HAP-1 (cell line): ENCODE measurements at regions not wholly inside any gene's neighbourhood (a gene's known extent, or its start where the extent isn't known, plus 50 kb on each side); places are given as distances from the start of the nearest gene placed in this dataset.
"Not testable (repeated sequence)": the region's sequence is repeated elsewhere in the genome, so short reads cannot be mapped to it uniquely, and the experiment has no call there.

ENCODE experiments used
- DNase-seq, 2 experiments: peaks; one replicate each; pipeline ENCODE4 v3.0.0-alpha.2; 2016 to 2020; ENCODE audit warnings: low spot score in 2 of 2
- H3K27me3 ChIP-seq: fragments of 250-450 bp; sonication (Bioruptor Pico); 2 replicates; pipeline ENCODE4 v1.5.1; 2020; ENCODE audit warnings: low read depth, mild to moderate bottlenecking, moderate library complexity
- H3K36me3 ChIP-seq: fragments of 250-450 bp; sonication (Bioruptor Pico); replicated peaks from 2 replicates; pipeline ENCODE4 v1.5.1; 2020; ENCODE audit warnings: mild to moderate bottlenecking
- H3K4me1 ChIP-seq: fragments of 250-450 bp; sonication (Bioruptor Pico); 2 replicates; pipeline ENCODE4 v1.5.1; 2020; ENCODE audit warnings: mild to moderate bottlenecking
- H3K4me3 ChIP-seq: fragments of 250-450 bp; sonication (Bioruptor Pico); 2 replicates; pipeline ENCODE4 v1.5.1; 2020; ENCODE audit warnings: mild to moderate bottlenecking, moderate library complexity
- H3K9me3 ChIP-seq: fragments of 250-450 bp; sonication (Bioruptor Pico); 2 replicates; pipeline ENCODE4 v1.5.1; 2020; ENCODE audit warnings: mild to moderate bottlenecking, moderate library complexity
- in situ Hi-C: fragments of 300-500 bp; cut with MboI; formaldehyde crosslinking; loops from 3 replicates; pipeline ENCODE4 v1.14.3; 2020; ENCODE audit warnings: low sequenced_read_pairs, inconsistent platforms, mixed read lengths

GRCh38 chr14:30194741-30195148, 267.1 kb upstream of the PRKD1 start:
- in situ Hi-C loops: no loop called here
- H3K27me3 ChIP-seq: no peaks in the 10 kb centered on the region
- DNase-seq: no peak
- no peaks in the 10 kb centered on the region for H3K36me3 ChIP-seq
- peaks cover 22% of the 10 kb centered on the region for H3K4me1 ChIP-seq
- H3K4me3 ChIP-seq: no peak overlapping the region
- H3K9me3 ChIP-seq: no peaks in the 10 kb centered on the region

- Histone ChIP-seq H3K36me3 (no peaks in the 10 kb centered on the region), H3K27me3 (no peaks in the 10 kb centered on the region), H3K4me3 (no peak overlapping the region), H3K9me3 (no peaks in the 10 kb centered on the region), H3K4me1 (peaks cover 22% of the 10 kb centered on the region)
- DNase-seq: peak; percentile 52 to 62
- in situ Hi-C loops: no loop called here
Measured at GRCh38 chr14:30195941-30196340, 268.3 kb upstream of the PRKD1 start.

GRCh38 chr14:30196861-30197260, 269.2 kb upstream of the PRKD1 start:
- no peaks in the 10 kb centered on the region for H3K27me3 ChIP-seq
- in situ Hi-C loops: no loop called here
- no peak for DNase-seq
- H3K9me3 ChIP-seq: no peaks in the 10 kb centered on the region
- peaks cover 22% of the 10 kb centered on the region for H3K4me1 ChIP-seq
- H3K4me3 ChIP-seq: no peak overlapping the region
- H3K36me3 ChIP-seq: no peaks in the 10 kb centered on the region

GRCh38 chr14:30198720-30199119, 271.1 kb upstream of the PRKD1 start:
- H3K36me3 ChIP-seq, H3K4me3 ChIP-seq, DNase-seq, H3K9me3 ChIP-seq, in situ Hi-C loops, H3K27me3 ChIP-seq: not testable (repeated sequence)
- H3K4me1 ChIP-seq: peaks cover 22% of the 10 kb centered on the region

- Histone ChIP-seq H3K9me3 (no peaks in the 10 kb centered on the region), H3K4me3 (no peak overlapping the region), H3K27me3 (no peaks in the 10 kb centered on the region), H3K36me3 (no peaks in the 10 kb centered on the region), H3K4me1 (no peaks in the 10 kb centered on the region)
- in situ Hi-C loops: loop anchor here (25.0 kb wide), 2 partner anchors 667 to 1442 kb away; partner anchors contain the start of gene FOXG1
- no peak for DNase-seq
Measured at GRCh38 chr14:30204431-30204980, 276.9 kb upstream of the PRKD1 start.

- Histone ChIP-seq H3K4me1 (no peaks in the 10 kb centered on the region), H3K36me3 (no peaks in the 10 kb centered on the region), H3K9me3 (no peaks in the 10 kb centered on the region), H3K4me3 (no peak overlapping the region), H3K27me3 (no peaks in the 10 kb centered on the region)
- in situ Hi-C loops: loop anchor here (25.0 kb wide), 2 partner anchors 672 to 1447 kb away; partner anchors contain the start of gene FOXG1
- no peak for DNase-seq
Measured at GRCh38 chr14:30209136-30209535, 281.5 kb upstream of the PRKD1 start.

- in situ Hi-C loops: loop anchor here (25.0 kb wide), 2 partner anchors 673 to 1448 kb away; partner anchors contain the start of gene FOXG1
- DNase-seq: no peak
Measured at GRCh38 chr14:30210630-30211029, 283.0 kb upstream of the PRKD1 start.

GRCh38 chr14:30211326-30211725, 283.7 kb upstream of the PRKD1 start:
- H3K4me3 ChIP-seq: no peak overlapping the region
- no peaks in the 10 kb centered on the region for H3K4me1 ChIP-seq
- no peaks in the 10 kb centered on the region for H3K9me3 ChIP-seq
- in situ Hi-C loops: loop anchor here (25.0 kb wide), 2 partner anchors 674 to 1449 kb away; partner anchors contain the start of gene FOXG1
- H3K36me3 ChIP-seq: no peaks in the 10 kb centered on the region
- H3K27me3 ChIP-seq: no peaks in the 10 kb centered on the region; the same call in 1 of the 2 replicates
- DNase-seq: no peak

More at GRCh38 chr14:30210630-30211029, 283.0 kb upstream of the PRKD1 start:
- Histone ChIP-seq H3K36me3 (no peaks in the 10 kb centered on the region), H3K4me3 (no peak overlapping the region), H3K27me3 (no peaks in the 10 kb centered on the region; the same call in 1 of the 2 replicates), H3K9me3 (no peaks in the 10 kb centered on the region), H3K4me1 (no peaks in the 10 kb centered on the region)

- no peak overlapping the region for H3K4me3 ChIP-seq
- in situ Hi-C loops: loop anchor here (25.0 kb wide), 2 partner anchors 677 to 1452 kb away; partner anchors contain the start of gene FOXG1
- H3K27me3 ChIP-seq: no peaks in the 10 kb centered on the region; the same call in 1 of the 2 replicates
- H3K4me1 ChIP-seq: no peaks in the 10 kb centered on the region
- H3K9me3 ChIP-seq: no peaks in the 10 kb centered on the region
- no peak for DNase-seq
- H3K36me3 ChIP-seq: no peaks in the 10 kb centered on the region
Measured at GRCh38 chr14:30214014-30214413, 286.4 kb upstream of the PRKD1 start.

- DNase-seq: peak; percentile 26 to 58
- in situ Hi-C loops: loop anchor here (25.0 kb wide), 2 partner anchors 677 to 1452 kb away; partner anchors contain the start of gene FOXG1
- no peaks in the 10 kb centered on the region for H3K36me3 ChIP-seq
- H3K27me3 ChIP-seq: no peaks in the 10 kb centered on the region; the same call in 1 of the 2 replicates
- no peaks in the 10 kb centered on the region for H3K4me1 ChIP-seq
- H3K9me3 ChIP-seq: no peaks in the 10 kb centered on the region
- H3K4me3 ChIP-seq: no peak overlapping the region
Measured at GRCh38 chr14:30214461-30215090, 286.9 kb upstream of the PRKD1 start.

GRCh38 chr14:30218907-30219306, 291.3 kb upstream of the PRKD1 start:
- no peaks in the 10 kb centered on the region for H3K9me3 ChIP-seq

GRCh38 chr14:30221546-30221945, 293.9 kb upstream of the PRKD1 start:
- no peak for DNase-seq
- in situ Hi-C loops: loop anchor here (25.0 kb wide), 2 partner anchors 684 to 1459 kb away; partner anchors contain the start of gene FOXG1

More at GRCh38 chr14:30218907-30219306, 291.3 kb upstream of the PRKD1 start:
- Histone ChIP-seq H3K4me3 (no peak overlapping the region), H3K4me1 (no peaks in the 10 kb centered on the region), H3K27me3 (peaks cover 5% of the 10 kb centered on the region), H3K36me3 (no peaks in the 10 kb centered on the region)
- DNase-seq: no peak
- in situ Hi-C loops: loop anchor here (25.0 kb wide), 2 partner anchors 682 to 1457 kb away; partner anchors contain the start of gene FOXG1

GRCh38 chr14:30223385-30223785, 295.7 kb upstream of the PRKD1 start:
- Histone ChIP-seq H3K4me3 (no peak overlapping the region), H3K4me1 (no peaks in the 10 kb centered on the region), H3K27me3 (peaks cover 5% of the 10 kb centered on the region; the same call in 1 of the 2 replicates), H3K9me3 (no peaks in the 10 kb centered on the region), H3K36me3 (no peaks in the 10 kb centered on the region)
- in situ Hi-C loops: loop anchor here (25.0 kb wide), 2 partner anchors 686 to 1461 kb away; partner anchors contain the start of gene FOXG1
- no peak for DNase-seq

More at GRCh38 chr14:30221546-30221945, 293.9 kb upstream of the PRKD1 start:
- H3K27me3 ChIP-seq: peaks cover 5% of the 10 kb centered on the region; the same call in 1 of the 2 replicates
- no peak overlapping the region for H3K4me3 ChIP-seq
- H3K9me3 ChIP-seq: no peaks in the 10 kb centered on the region
- no peaks in the 10 kb centered on the region for H3K36me3 ChIP-seq
- H3K4me1 ChIP-seq: no peaks in the 10 kb centered on the region

GRCh38 chr14:30223966-30224365, 296.3 kb upstream of the PRKD1 start:
- Histone ChIP-seq H3K27me3 (peaks cover 5% of the 10 kb centered on the region; the same call in 1 of the 2 replicates), H3K9me3 (no peaks in the 10 kb centered on the region), H3K36me3 (no peaks in the 10 kb centered on the region), H3K4me1 (no peaks in the 10 kb centered on the region), H3K4me3 (no peak overlapping the region)
- in situ Hi-C loops: loop anchor here (25.0 kb wide), 2 partner anchors 687 to 1462 kb away; partner anchors contain the start of gene FOXG1
- DNase-seq: no peak
